ENCODE measurements at regions not wholly inside any gene's neighbourhood (a gene's known extent, or its start where the extent isn't known, plus 50 kb on each side); places are given as distances from the start of the nearest gene placed in this dataset.
A peak's percentile ranks its signal among the peaks of the same experiment; 100 is the strongest.

GRCh38 chr5:116898917-116899316, 324.3 kb upstream of the SEMA6A start (continued):
- TF ChIP-seq USF1 (IDR thresholded peaks at IDR 0.05; ENCODE audit: borderline replicate concordance, extremely low read length, insufficient read depth, low read depth, low read length) (no peak), E4F1 (IDR thresholded peaks at IDR 0.05; ENCODE audit: borderline replicate concordance, partially characterized antibody) (no peak), ATF7 (IDR thresholded peaks at IDR 0.05; ENCODE audit: low read depth) (peak; percentile 62), FOXK2 (IDR thresholded peaks at IDR 0.05) (no peak), RAD51 (IDR thresholded peaks at IDR 0.05) (peak; percentile 90), PML (IDR thresholded peaks at IDR 0.05; ENCODE audit: low read length) (no peak), BMI1 (IDR thresholded peaks at IDR 0.05; ENCODE audit: borderline replicate concordance) (no peak), HCFC1 (IDR thresholded peaks at IDR 0.05; ENCODE audit: low read length) (no peak), SIX5 (IDR thresholded peaks at IDR 0.05; ENCODE audit: low read depth, low read length, severe bottlenecking) (no peak), ZZZ3 (IDR thresholded peaks at IDR 0.05; ENCODE audit: control insufficient read depth, insufficient read length, low read depth) (no peak), NR2C1 (IDR thresholded peaks at IDR 0.05) (peak; percentile 22; the same call in 1 of the 2 replicates), FOXM1 (IDR thresholded peaks at IDR 0.05; ENCODE audit: low read depth, low read length) (no peak), SRF (IDR thresholded peaks at IDR 0.05; ENCODE audit: low read depth in 2 of 2, low read length in 2 of 2) (no peak), E2F4 (IDR thresholded peaks at IDR 0.05; ENCODE audit: low read depth, low read length) (no peak), SUPT20H (IDR thresholded peaks at IDR 0.05; ENCODE audit: borderline replicate concordance, control insufficient read depth, low read depth, low read length) (no peak), POLR2A (IDR thresholded peaks at IDR 0.05; ENCODE audit: low read depth, low read length) (no peak), TARDBP (IDR thresholded peaks at IDR 0.05; ENCODE audit: borderline replicate concordance) (no peak), SIN3A (IDR thresholded peaks at IDR 0.05; ENCODE audit: low read depth, low read length) (no peak), BHLHE40 (IDR thresholded peaks at IDR 0.05; ENCODE audit: borderline replicate concordance in 1 of 2, low read depth in 2 of 2, low read length in 1 of 2) (peak in 1 of 2 experiments; percentile 37; a peak in 1 of 4 replicates), BACH1 (IDR thresholded peaks at IDR 0.05; ENCODE audit: borderline replicate concordance) (no peak), FOS (IDR thresholded peaks at IDR 0.05; ENCODE audit: borderline replicate concordance, extremely low read depth, insufficient read length) (no peak), ETV6 (conservative IDR thresholded peaks at IDR 0.05 in 1 of 2, IDR thresholded peaks at IDR 0.05 in 1 of 2; ENCODE audit: borderline replicate concordance in 1 of 2, low read depth in 1 of 2) (no peak), ATF2 (IDR thresholded peaks at IDR 0.05; ENCODE audit: low read length) (peak; percentile 15; the same call in 1 of the 2 replicates), NRF1 (conservative IDR thresholded peaks at IDR 0.05; ENCODE audit: low read depth, low read length) (no peak), STAT1 (conservative IDR thresholded peaks at IDR 0.05) (no peak)
- TF ChIP-seq, protein P1, sequence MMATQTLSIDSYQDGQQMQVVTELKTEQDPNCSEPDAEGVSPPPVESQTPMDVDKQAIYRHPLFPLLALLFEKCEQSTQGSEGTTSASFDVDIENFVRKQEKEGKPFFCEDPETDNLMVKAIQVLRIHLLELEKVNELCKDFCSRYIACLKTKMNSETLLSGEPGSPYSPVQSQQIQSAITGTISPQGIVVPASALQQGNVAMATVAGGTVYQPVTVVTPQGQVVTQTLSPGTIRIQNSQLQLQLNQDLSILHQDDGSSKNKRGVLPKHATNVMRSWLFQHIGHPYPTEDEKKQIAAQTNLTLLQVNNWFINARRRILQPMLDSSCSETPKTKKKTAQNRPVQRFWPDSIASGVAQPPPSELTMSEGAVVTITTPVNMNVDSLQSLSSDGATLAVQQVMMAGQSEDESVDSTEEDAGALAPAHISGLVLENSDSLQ (IDR thresholded peaks at IDR 0.05): no peak

All from GM12878 (cell line).